GM18909 (cell line): ENCODE measurements at regions not wholly inside any gene's neighbourhood (a gene's known extent, or its start where the extent isn't known, plus 50 kb on each side); places are given as distances from the start of the nearest gene placed in this dataset.

ENCODE experiments used
- ATAC-seq: cut with Tn5 transposase; IDR thresholded peaks from one replicate; pipeline ENCODE4 v1.9.1; 2021; ENCODE audit warnings: mild to moderate bottlenecking; ENCODE audit not compliant: unreplicated experiment, poor library complexity

GRCh38 chr4:11271263-11271662, 157.4 kb downstream of the HS3ST1 start:
- ATAC-seq, result no peak

GRCh38 chr4:11268149-11268548, 160.5 kb downstream of the HS3ST1 start:
- no peak for ATAC-seq

GRCh38 chr4:11264841-11265240, 163.9 kb downstream of the HS3ST1 start:
- ATAC-seq, result no peak

- ATAC-seq, result no peak
Measured at GRCh38 chr4:11264346-11264745, 164.3 kb downstream of the HS3ST1 start.

GRCh38 chr4:11263208-11263607, 165.5 kb downstream of the HS3ST1 start:
- ATAC-seq, result no peak

- no peak for ATAC-seq
Measured at GRCh38 chr4:11261066-11261850, 167.4 kb downstream of the HS3ST1 start.

GRCh38 chr4:11259837-11260236, 168.9 kb downstream of the HS3ST1 start:
- ATAC-seq, result no peak

- no peak for ATAC-seq
Measured at GRCh38 chr4:11252149-11252548, 176.5 kb downstream of the HS3ST1 start.

GRCh38 chr4:11250510-11250909, 178.2 kb downstream of the HS3ST1 start:
- no peak for ATAC-seq

GRCh38 chr4:11232015-11232414, 196.7 kb downstream of the HS3ST1 start:
- ATAC-seq, result no peak

- no peak for ATAC-seq
Measured at GRCh38 chr4:11230866-11231265, 197.8 kb downstream of the HS3ST1 start.

GRCh38 chr4:11228530-11228929, 200.2 kb downstream of the HS3ST1 start:
- ATAC-seq, result no peak

- ATAC-seq, result no peak
Measured at GRCh38 chr4:11223311-11223710, 205.4 kb downstream of the HS3ST1 start.

GRCh38 chr4:11218692-11219091, 210.0 kb downstream of the HS3ST1 start:
- no peak for ATAC-seq

GRCh38 chr4:11216520-11216919, 212.2 kb downstream of the HS3ST1 start:
- no peak for ATAC-seq

- no peak for ATAC-seq
Measured at GRCh38 chr4:11214281-11214680, 214.4 kb downstream of the HS3ST1 start.

GRCh38 chr4:11209826-11210225, 218.9 kb downstream of the HS3ST1 start:
- no peak for ATAC-seq

- ATAC-seq, result no peak
Measured at GRCh38 chr4:11201256-11201655, 227.4 kb downstream of the HS3ST1 start.

- ATAC-seq, result no peak
Measured at GRCh38 chr4:11198516-11199305, 230.0 kb downstream of the HS3ST1 start.

GRCh38 chr4:11197631-11198341, 230.9 kb downstream of the HS3ST1 start:
- ATAC-seq, result no peak

GRCh38 chr4:11196927-11197522, 231.7 kb downstream of the HS3ST1 start:
- ATAC-seq, result no peak
